ENCODE measurements at regions not wholly inside any gene's neighbourhood (a gene's known extent, or its start where the extent isn't known, plus 50 kb on each side); places are given as distances from the start of the nearest gene placed in this dataset.

- no peak for TF ChIP-seq CHD7 (IDR thresholded peaks at IDR 0.05; ENCODE audit: insufficient replicate concordance, low read length)
- TF ChIP-seq TEAD4 (IDR thresholded peaks at IDR 0.05; ENCODE audit: low read depth, low read length), result no peak
These were observed 115.2 kb upstream of the MAGI3 start (continued) for GRCh38 chr1:113275083-113275482.

All from H1 (cell line).